PC-9 (cell line): ENCODE measurements at regions not wholly inside any gene's neighbourhood (a gene's known extent, or its start where the extent isn't known, plus 50 kb on each side); places are given as distances from the start of the nearest gene placed in this dataset.

Source experiments
- BruUV-seq: library from RNA; stranded (reverse); fragments of 400-500 nt; replicated peaks from 2 replicates; lab custom pipeline; 2021; lab: Mats Ljungman, UMichigan
- CTCF ChIA-PET: fragments of 300-600 bp; sonication (Branson Sonifier 250); formaldehyde crosslinking; loops from one replicate; lab custom pipeline; 2022; ENCODE audit warnings: antibody characterized with exemption; lab: Charles Lee
- POLR2A ChIA-PET: fragments of 300-600 bp; sonication (Branson Sonifier 250); formaldehyde crosslinking; loops from one replicate; lab custom pipeline; 2022; ENCODE audit warnings: antibody characterized with exemption; ENCODE audit not compliant: unreplicated experiment; lab: Charles Lee
- DNase-seq, 2 experiments: peaks; one replicate each; pipeline versions ENCODE4 v3.0.0 to v3.0.0-alpha.2; 2015 to 2022; ENCODE audit warnings: mixed read lengths in 1 of 2
- H2AFZ ChIP-seq: fragments of 200-600 bp; sonication (generic); 2 replicates; pipeline ENCODE4 v1.8.1; 2017; ENCODE audit warnings: antibody characterized with exemption
- H3F3A ChIP-seq: fragments of 200-600 bp; sonication (generic); 2 replicates; pipeline ENCODE4 v1.8.1; 2017; ENCODE audit warnings: antibody characterized with exemption, mild to moderate bottlenecking, low read depth; ENCODE audit not compliant: insufficient read depth
- H3K27ac ChIP-seq: fragments of 200-600 bp; sonication (generic); 2 replicates; pipeline ENCODE4 v1.6.1; 2016; ENCODE audit warnings: mixed run types
- H3K27me3 ChIP-seq: fragments of 200-600 bp; sonication (generic); 2 replicates; pipeline ENCODE4 v1.6.1; 2016; ENCODE audit warnings: low read depth, mixed run types; ENCODE audit not compliant: insufficient read depth
- H3K36me3 ChIP-seq: fragments of 200-600 bp; sonication (generic); 2 replicates; pipeline ENCODE4 v1.6.1; 2016; ENCODE audit warnings: low read depth, mixed run types
- H3K4me1 ChIP-seq: fragments of 200-600 bp; sonication (generic); replicated peaks from 2 replicates; pipeline ENCODE4 v1.6.1; 2016; ENCODE audit warnings: mixed run types; ENCODE audit not compliant: insufficient read depth
- H3K4me2 ChIP-seq: fragments of 200-600 bp; sonication (generic); 2 replicates; pipeline ENCODE4 v1.6.1; 2017; ENCODE audit warnings: mixed run types
- H3K4me3 ChIP-seq: fragments of 200-600 bp; sonication (generic); 2 replicates; pipeline ENCODE4 v1.6.1; 2016; ENCODE audit warnings: mixed run types
- H3K79me2 ChIP-seq: fragments of 200-600 bp; sonication (generic); 2 replicates; pipeline ENCODE4 v1.6.1; 2017; ENCODE audit warnings: low read depth, mixed run types
- H3K9me2 ChIP-seq: fragments of 200-600 bp; sonication (generic); 2 replicates; pipeline ENCODE4 v1.8.1; 2017; ENCODE audit warnings: mild to moderate bottlenecking; ENCODE audit not compliant: insufficient read depth
- H3K9me3 ChIP-seq: fragments of 200-600 bp; sonication (generic); 2 replicates; pipeline ENCODE4 v1.8.1; 2016; ENCODE audit warnings: low read depth; ENCODE audit not compliant: insufficient read depth
- H4K20me1 ChIP-seq: fragments of 200-600 bp; sonication (generic); 2 replicates; pipeline ENCODE4 v1.8.1; 2017; ENCODE audit not compliant: insufficient read depth
- CTCF ChIP-seq: fragments of 200-600 bp; sonication (generic); conservative IDR thresholded peaks from 2 replicates; pipeline ENCODE4 v1.6.1; 2017; ENCODE audit warnings: mixed run types, antibody characterized with exemption, mild to moderate bottlenecking, moderate library complexity
- EZH2 ChIP-seq: fragments of 200-600 bp; sonication (generic); IDR thresholded peaks from 2 replicates; pipeline ENCODE4 v1.8.0; 2017; ENCODE audit warnings: antibody characterized with exemption, low read depth
- intact Hi-C: fragments of 100-400 bp; cut with micrococcal nuclease; formaldehyde crosslinking; loops from one replicate; pipeline ENCODE4 v1.10.0; 2022; ENCODE audit not compliant: unreplicated experiment

- H3K4me2 ChIP-seq = no peak overlapping the region
- no peaks in the 10 kb centered on the region for H3K36me3 ChIP-seq
- H3K4me1 ChIP-seq = no peaks in the 10 kb centered on the region
- no peak for TF ChIP-seq CTCF
- no peak for TF ChIP-seq EZH2
- no peaks in the 10 kb centered on the region for H3F3A ChIP-seq
- H3K9me3 ChIP-seq = no peaks in the 10 kb centered on the region
- no peak overlapping the region for H3K4me3 ChIP-seq
- intact Hi-C loops = no loop called here
- H2AFZ ChIP-seq = no peak overlapping the region
- H3K27me3 ChIP-seq = peaks cover 88% of the 10 kb centered on the region
- DNase-seq = no peak
- H3K9me2 ChIP-seq = no peaks in the 10 kb centered on the region
- BruUV-seq = no TSS peak
- H3K79me2 ChIP-seq = no peaks in the 10 kb centered on the region
- H3K27ac ChIP-seq = no peak overlapping the region
- ChIA-PET POLR2A (no interaction called here), CTCF (no interaction called here)
- no peaks in the 10 kb centered on the region for H4K20me1 ChIP-seq
These were observed 125.4 kb upstream of the ADAMTS16 start for GRCh38 chr5:5014586-5015235.

- no peak overlapping the region for H2AFZ ChIP-seq
- no TSS peak for BruUV-seq
These were observed 122.1 kb upstream of the ADAMTS16 start for GRCh38 chr5:5017827-5018577.

GRCh38 chr5:5018578-5018970 lies 121.6 kb upstream of the ADAMTS16 start:
- CTCF ChIA-PET = no interaction called here
- intact Hi-C loops = no loop called here
- H3K79me2 ChIP-seq = no peaks in the 10 kb centered on the region
- H3K4me1 ChIP-seq = no peaks in the 10 kb centered on the region
- H3K9me3 ChIP-seq = no peaks in the 10 kb centered on the region; the same call in 1 of the 2 replicates
- H3K36me3 ChIP-seq = no peaks in the 10 kb centered on the region
- H3K27ac ChIP-seq = no peak overlapping the region
- DNase-seq = no peak
- no peak overlapping the region for H3K4me2 ChIP-seq
- H4K20me1 ChIP-seq = no peaks in the 10 kb centered on the region
- no peak overlapping the region for H3K4me3 ChIP-seq
- BruUV-seq = no TSS peak
- H2AFZ ChIP-seq = no peak overlapping the region
- TF ChIP-seq EZH2 (no peak), CTCF (no peak)
- POLR2A ChIA-PET = no interaction called here
- no peaks in the 10 kb centered on the region for H3F3A ChIP-seq
- H3K27me3 ChIP-seq = peaks cover 89% of the 10 kb centered on the region
- no peaks in the 10 kb centered on the region for H3K9me2 ChIP-seq

More at GRCh38 chr5:5017827-5018577, 122.1 kb upstream of the ADAMTS16 start:
- no peak overlapping the region for H3K27ac ChIP-seq
- H3K27me3 ChIP-seq = peaks cover 89% of the 10 kb centered on the region
- H3F3A ChIP-seq = no peaks in the 10 kb centered on the region
- H3K9me3 ChIP-seq = no peaks in the 10 kb centered on the region
- H3K9me2 ChIP-seq = no peaks in the 10 kb centered on the region
- no peaks in the 10 kb centered on the region for H3K79me2 ChIP-seq
- H3K36me3 ChIP-seq = no peaks in the 10 kb centered on the region
- no peak overlapping the region for H3K4me3 ChIP-seq
- no peak for TF ChIP-seq CTCF
- no peak for TF ChIP-seq EZH2
- POLR2A ChIA-PET = no interaction called here
- DNase-seq = no peak
- CTCF ChIA-PET = no interaction called here
- no peaks in the 10 kb centered on the region for H3K4me1 ChIP-seq
- H3K4me2 ChIP-seq = no peak overlapping the region
- H4K20me1 ChIP-seq = no peaks in the 10 kb centered on the region
- intact Hi-C loops = no loop called here
